Forelimb muscle (tissue), 1 donor: ENCODE measurements at regions not wholly inside any gene's neighbourhood (a gene's known extent, or its start where the extent isn't known, plus 50 kb on each side); places are given as distances from the start of the nearest gene placed in this dataset.
A peak's percentile ranks its signal among the peaks of the same experiment; 100 is the strongest.

Experiments
- DNase-seq: peaks from one replicate; pipeline ENCODE4 v3.0.0-alpha.2; 2013; ENCODE audit warnings: low read depth

GRCh38 chr2:217749008-217749407, 253.8 kb downstream of the TNS1 start:
- DNase-seq, result no peak

- DNase-seq, result no peak
These were observed 256.0 kb downstream of the TNS1 start for GRCh38 chr2:217746808-217747207.

- DNase-seq, result peak; percentile 52
These were observed 258.6 kb downstream of the TNS1 start for GRCh38 chr2:217743966-217744761.

- no peak for DNase-seq
These were observed 259.4 kb downstream of the TNS1 start for GRCh38 chr2:217743407-217743806.

GRCh38 chr2:217742841-217743240, 260.0 kb downstream of the TNS1 start:
- no peak for DNase-seq

GRCh38 chr2:217742276-217742675, 260.5 kb downstream of the TNS1 start:
- no peak for DNase-seq

GRCh38 chr2:217741381-217741955, 261.3 kb downstream of the TNS1 start:
- no peak for DNase-seq

GRCh38 chr2:217740756-217741155, 262.0 kb downstream of the TNS1 start:
- DNase-seq, result peak; percentile 46

GRCh38 chr2:217740178-217740577, 262.6 kb downstream of the TNS1 start:
- no peak for DNase-seq

GRCh38 chr2:217739741-217740140, 263.1 kb downstream of the TNS1 start:
- no peak for DNase-seq

- DNase-seq, result no peak
These were observed 264.7 kb downstream of the TNS1 start for GRCh38 chr2:217738061-217738460.

- no peak for DNase-seq
These were observed 265.8 kb downstream of the TNS1 start for GRCh38 chr2:217736776-217737550.

- DNase-seq, result no peak
These were observed 266.9 kb downstream of the TNS1 start for GRCh38 chr2:217735899-217736298.

GRCh38 chr2:217735034-217735433, 267.8 kb downstream of the TNS1 start:
- no peak for DNase-seq

- no peak for DNase-seq
These were observed 269.3 kb downstream of the TNS1 start for GRCh38 chr2:217733461-217733860.

- no peak for DNase-seq
These were observed 269.8 kb downstream of the TNS1 start for GRCh38 chr2:217732992-217733391.

- no peak for DNase-seq
These were observed 271.0 kb downstream of the TNS1 start for GRCh38 chr2:217731805-217732204.

- DNase-seq, result peak; percentile 64
These were observed 273.3 kb downstream of the TNS1 start for GRCh38 chr2:217729421-217730053.

- DNase-seq, result no peak
These were observed 275.0 kb downstream of the TNS1 start for GRCh38 chr2:217727801-217728200.

GRCh38 chr2:217725409-217725808, 277.4 kb downstream of the TNS1 start:
- no peak for DNase-seq

- DNase-seq, result no peak
These were observed 278.3 kb downstream of the TNS1 start for GRCh38 chr2:217724471-217724870.

- no peak for DNase-seq
These were observed 278.8 kb downstream of the TNS1 start for GRCh38 chr2:217723981-217724380.
